ENCODE measurements at regions not wholly inside any gene's neighbourhood (a gene's known extent, or its start where the extent isn't known, plus 50 kb on each side); places are given as distances from the start of the nearest gene placed in this dataset.

DNA sequence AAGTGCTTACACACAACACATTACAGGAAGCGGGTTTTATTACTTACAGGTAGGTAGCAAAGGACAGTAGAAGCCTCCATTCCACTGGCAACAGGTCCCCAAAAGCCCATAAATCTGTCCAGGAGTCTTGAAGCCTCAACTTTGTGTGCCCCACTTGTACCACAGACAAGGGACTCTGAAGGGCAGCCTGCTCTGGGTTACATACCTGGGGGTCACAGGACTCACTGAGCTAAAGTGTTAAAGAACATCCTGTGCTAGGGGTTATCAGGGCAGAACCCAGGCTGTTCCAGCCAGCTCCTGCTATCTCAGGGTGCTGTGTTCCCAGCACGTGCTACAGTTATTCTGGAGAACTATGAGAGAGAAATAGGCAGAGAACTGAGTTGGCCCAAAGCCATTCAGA, 230.9 kb upstream of the SLC10A2 start:
- no peak for DNase-seq

DNA sequence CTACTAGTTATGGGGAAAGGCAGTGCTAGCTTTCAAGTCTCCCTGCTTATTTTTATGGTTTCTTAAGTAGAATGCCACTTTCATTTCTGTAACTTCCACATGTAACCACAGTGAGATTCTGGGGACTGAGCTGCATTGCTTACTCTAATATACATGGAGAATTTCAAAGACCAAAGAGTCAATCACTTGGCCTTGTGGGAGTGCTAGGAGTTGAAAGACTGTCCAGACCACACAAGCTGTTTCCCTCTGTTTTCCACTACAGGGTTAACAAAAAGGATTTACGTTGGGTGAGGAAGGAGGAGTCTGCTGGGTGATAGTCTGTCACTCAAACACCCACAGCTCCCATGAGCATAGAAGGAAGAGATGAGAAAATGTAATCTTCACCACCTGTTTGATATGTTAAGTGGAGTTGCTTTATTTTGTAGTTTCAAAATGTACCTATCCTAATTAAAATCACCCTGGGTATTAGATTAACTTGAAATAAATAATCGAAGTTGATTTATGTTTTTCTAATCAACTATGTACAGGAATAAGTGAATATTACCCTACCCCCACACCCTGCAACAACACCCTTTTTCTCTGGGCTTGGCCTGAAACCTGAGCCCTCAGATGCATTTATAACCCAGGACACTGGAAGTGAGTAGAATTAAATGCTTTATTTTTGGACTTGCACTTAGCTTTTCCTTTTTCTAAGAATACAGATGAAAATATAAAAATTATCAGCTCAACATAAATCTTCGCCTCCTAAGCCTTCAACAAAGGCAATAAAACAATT, 225.8 kb upstream of the SLC10A2 start:
- no peak for DNase-seq

DNA sequence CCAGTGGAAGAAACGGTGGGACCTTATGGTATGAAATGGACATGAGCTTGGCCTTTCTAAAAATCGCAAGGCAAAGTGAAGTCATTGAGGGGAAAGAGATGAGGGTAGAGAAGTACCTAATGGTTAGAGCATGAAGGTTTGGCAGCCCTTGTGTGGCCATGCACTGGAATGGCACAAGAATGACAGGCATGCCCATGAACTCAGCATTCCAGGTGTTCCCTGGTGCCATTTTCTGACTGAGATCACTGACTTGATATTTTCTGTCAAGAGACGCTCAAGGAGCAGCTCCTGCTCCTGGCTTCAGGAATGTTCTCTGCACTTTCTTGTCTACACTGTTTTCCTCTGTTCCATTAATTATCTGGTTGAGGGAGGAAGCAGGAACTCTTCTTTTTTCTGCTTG, 225.0 kb upstream of the SLC10A2 start:
- no peak for DNase-seq

DNA sequence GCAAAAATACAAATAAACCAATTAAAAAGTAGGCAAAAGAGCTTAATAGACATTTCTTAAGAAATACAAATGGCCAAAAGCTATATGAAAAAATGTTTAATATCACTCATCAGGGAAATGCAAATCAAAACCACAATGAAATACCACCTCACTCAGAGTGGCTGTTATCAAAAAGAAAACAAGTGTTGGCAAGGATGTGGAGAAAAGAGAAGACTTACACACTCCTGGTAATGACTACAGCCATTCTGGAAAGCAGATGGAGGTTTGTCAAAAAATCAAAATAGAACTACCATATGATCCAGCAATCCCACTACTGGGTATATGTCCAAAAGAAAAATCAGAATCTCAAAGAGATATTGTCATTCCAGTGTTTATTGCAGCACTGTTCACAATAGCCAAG, 223.5 kb upstream of the SLC10A2 start:
- DNase-seq: no peak

DNA sequence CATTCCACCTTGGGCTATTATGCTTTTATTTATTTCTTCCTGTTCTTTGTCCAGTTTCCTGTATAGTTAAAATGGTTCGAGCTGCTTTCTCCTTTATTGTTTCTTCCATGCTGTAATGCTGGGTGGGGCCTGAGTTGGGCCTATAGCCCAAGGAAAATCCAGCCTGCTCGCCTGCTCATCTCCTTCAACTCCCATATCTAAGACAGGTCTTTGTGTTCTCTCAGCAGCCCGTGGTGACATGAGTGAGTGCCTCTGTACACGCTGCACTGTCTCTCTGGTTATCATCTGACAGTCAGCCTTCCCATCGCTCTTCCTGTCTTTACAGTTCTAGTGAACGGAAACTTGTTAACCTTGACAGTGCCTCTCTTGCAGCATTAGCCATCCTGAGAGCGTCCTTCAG, 221.9 kb upstream of the SLC10A2 start:
- no peak for DNase-seq

DNA sequence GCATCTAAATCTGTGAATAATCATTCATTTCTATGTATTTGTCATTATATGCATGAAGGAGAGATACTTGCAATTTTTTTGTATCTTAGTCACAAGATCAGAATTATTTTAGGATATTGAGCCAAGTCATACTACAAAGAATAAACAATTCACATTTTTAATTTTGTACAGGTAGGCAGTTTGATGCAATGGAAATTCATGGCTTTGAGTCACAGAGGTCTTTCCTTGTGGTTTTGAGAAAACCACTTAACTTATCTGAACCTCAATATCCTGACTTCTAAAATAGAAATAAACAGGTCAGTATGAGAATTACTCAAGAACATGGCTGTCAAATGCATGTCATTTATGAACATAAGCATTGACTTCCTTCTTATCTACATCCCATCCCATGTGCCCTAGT, 221.4 kb upstream of the SLC10A2 start:
- DNase-seq: no peak

DNA sequence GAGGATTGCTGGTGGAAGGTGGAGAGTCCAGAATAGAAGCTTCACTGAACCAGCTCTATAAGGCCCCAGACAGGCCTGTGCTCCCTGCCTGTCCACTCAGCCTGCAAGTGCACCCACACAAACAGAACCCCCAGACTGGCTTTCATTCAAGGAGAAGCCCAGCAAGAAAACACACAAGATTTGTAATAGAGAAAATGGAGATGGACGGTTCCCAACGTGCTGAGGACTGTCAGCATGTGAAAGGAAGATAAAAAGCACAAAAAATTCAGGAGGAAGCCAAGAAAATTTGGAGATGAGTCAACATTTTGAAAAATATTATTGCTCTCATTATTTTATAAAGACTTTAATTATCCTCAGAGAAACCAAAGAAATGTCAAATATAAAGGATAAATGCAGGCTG, 218.2 kb upstream of the SLC10A2 start:
- no peak for DNase-seq

DNA sequence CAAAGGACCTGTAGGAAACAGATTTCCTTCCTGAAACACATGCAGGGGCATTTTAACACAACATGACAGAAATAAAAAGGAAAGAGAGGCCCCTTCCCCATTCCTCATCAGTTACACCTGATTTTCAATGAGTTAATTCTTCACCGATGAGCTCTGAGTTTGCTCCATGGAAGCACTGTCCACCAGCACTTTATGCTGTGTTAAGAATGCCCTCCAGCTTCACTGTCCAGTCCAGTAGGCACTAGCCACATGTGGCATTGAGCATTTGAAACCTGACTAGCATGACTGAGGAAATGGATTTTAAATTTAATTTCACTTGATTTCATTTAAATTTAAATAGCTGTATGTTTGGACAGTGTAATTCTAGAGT, 217.2 kb upstream of the SLC10A2 start:
- DNase-seq: no peak

DNA sequence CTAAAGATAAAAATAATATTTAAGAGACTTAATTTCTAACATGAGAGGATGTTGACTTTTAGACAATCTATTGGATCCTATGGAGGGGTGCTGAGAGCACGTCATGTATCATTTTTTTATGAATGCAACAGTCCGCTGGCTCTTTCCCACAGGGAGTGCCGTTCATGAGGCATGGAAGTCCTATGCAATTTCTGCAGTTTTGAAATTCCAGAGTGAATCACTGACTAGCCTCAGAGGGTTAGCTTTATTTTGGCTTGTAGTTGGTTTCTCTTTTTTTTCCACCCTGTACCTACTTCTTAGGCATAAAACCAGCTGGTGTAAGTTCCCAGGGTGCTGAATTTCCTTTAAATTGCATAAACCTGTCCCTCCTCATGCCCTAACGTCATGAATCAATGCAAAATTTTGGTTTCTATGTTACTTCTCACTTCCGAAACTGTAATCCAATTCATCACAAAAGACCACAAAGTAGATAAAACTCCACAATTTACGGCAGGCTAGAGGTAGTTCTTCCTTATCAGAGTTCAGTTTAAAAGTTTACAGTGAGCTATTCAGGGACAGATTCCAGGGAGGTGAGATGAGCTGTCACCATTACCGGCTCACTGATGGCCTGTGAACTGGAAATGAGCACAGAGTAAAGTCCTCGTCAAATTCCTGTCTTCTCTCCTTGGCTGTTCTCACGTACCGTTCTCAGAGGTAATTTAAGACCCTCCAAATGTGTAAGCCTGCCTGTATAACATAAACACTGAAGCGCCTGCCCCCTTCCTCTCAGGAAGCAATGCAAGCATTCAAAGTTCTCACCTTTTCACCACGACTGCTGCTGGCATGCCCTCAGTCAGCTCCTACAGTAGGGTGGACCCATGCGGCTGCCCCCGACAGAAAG, 216.6 kb upstream of the SLC10A2 start:
- no peak for DNase-seq

DNA sequence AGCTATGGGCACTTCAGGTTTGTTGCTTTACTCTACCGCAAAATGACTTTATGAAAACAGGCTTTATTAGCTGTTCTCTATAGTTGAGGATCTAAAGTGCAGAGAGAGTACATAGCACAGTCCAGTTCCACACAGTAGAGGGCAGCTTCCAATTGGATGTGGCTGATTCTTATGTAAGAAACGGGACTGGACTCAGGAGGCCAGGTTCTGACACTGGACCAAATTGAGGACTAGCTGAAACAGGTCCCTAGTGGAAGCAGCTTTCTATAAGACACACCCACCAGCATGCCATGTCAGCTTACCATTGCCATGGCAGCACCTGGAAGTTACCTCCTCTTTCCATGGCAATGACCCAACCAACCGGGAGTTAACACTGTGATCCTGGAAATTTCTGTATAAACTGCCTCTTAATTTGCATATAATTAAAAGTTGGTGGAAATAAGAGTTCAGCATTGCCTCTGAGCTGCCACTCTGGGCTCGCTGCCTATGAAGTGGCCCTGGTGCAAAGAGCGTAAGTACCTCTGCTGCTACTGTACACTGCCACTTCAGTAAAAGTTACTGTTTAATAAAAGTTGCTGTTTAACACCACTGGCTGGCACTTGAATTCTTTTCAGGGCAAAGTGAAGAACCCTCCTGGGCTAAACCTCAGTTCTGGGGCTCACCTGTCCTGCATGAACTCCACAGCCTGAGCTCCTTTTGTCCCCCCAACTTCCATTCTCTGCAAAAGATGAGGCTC, 211.9 kb upstream of the SLC10A2 start:
- DNase-seq: no peak

DNA sequence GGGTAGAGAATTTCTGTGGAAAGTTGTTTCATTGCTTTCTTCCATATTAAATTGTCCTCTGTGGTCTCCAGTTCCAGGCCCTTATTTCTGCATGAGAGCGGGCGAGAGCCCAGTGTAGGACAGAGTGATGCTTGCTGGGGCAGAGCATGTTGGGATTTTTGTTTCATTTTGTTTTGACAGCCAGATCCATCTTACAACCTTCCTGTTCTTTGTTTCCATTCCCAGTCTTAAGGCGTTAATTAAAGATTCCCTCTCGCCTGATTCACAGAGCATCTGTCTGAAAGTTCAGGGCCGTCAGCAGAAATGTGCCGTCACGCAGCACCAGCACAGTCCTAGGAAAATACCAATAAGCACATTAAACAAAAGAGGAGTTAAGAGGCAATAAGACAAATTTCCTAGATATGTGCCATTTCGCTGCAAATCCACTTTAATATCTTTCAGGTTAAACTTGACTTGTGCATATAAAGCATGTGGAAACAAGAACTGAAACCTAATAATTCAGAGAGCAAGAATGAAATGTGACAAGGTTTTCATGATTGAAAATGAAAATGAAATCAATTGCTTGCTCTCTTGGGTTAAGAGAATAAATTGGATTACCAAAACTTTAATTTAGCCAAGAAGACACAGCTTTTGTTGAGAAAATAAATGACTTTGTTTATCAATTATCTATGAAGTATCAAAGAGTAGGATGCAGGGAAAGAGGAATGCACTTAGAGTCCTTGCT, 210.7 kb upstream of the SLC10A2 start:
- DNase-seq: no peak

DNA sequence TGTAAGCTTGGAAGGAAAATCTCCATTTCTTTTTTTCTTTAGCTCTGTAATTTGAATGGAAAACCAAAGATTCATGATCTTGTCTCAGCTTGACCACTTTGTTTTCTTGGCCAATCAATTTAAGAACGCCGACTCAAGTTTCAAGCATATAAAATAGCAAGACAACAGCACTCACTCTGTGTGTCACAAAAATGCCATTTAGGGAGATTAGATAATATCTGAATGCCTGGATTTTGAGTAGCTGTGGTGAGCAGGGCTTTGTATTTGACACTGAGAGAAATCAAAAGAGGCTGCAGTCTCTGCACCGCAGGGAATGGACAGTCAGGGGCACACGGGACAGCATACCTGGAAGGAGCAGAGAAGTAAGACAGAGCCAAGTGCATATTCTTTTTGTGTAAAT, 209.5 kb upstream of the SLC10A2 start:
- DNase-seq: no peak

DNA sequence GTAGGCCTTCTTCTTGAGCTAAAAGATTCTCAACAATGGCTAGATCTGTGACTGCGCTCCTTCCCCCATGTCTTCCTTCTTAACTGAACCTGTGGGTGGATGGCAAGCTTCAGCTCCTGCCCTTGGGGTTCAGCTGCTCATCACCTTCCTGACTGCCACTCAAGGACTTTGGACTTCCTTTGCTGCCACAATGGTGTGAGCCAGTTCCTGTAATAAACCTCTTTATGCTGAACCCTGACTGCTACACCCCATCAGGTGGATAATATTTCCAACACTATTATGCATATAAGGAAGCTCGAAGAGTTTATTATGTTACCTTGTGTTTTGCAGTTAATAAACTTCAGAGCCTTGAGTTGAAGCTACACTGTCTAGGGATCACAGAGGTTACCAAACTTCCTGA, 208.9 kb upstream of the SLC10A2 start:
- no peak for DNase-seq

DNA sequence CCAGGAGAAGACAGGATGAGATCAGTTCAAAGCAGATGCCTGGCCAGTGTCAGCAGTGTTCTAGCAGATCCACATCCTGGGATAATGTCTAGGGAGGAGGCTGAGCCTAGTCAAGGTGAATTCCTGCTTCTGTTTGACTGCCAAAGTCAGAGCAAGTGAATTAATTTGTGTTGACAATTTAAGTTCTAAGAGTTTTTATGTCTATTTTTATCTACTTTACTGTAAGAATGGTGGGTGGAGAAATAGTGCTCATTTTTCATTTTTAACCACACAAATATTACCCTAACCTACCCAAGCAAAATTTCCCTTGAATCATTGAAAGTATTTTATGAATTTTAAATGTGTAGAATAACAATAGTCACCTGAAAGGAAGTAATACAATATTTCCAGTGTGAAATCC, 207.6 kb upstream of the SLC10A2 start:
- no peak for DNase-seq

DNA sequence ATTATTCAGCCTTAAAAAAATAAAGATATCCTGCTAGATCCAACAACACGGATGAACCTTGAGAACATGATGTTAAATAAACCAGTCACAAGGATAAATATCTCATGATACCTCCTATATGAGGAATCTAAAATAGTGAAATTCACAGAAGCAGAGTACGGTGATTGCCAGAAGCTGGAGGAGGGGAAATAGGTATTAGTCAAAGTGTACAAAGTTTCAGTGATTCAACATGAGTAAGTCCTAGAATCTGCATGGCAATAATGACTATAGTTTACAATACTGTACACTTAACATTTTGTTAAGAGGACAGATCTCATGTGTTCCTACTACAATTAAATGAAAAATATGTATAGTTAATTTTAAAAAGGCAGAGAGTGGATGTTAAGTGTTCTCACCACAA, 206.6 kb upstream of the SLC10A2 start:
- DNase-seq: no peak

DNA sequence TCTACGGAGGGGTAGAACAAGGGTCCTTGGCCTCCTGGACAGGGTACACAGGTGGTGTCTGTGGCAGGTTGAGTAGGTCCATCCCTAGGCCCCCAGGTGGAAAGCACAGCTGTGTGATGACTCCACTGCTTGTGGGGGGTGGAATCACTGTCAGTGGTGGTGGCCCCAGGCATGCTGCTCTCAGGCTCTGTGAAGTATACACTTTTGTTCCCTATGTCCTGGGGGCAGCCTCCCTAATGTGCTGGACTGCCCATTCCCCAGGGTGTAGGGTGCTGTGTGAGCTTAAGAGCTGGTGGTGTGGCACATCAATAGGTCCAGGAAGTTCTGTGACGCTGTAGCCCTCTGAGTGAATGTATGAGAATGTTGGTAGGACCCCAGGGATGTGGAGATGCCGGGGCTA, 197.2 kb upstream of the SLC10A2 start:
- no peak for DNase-seq

DNA sequence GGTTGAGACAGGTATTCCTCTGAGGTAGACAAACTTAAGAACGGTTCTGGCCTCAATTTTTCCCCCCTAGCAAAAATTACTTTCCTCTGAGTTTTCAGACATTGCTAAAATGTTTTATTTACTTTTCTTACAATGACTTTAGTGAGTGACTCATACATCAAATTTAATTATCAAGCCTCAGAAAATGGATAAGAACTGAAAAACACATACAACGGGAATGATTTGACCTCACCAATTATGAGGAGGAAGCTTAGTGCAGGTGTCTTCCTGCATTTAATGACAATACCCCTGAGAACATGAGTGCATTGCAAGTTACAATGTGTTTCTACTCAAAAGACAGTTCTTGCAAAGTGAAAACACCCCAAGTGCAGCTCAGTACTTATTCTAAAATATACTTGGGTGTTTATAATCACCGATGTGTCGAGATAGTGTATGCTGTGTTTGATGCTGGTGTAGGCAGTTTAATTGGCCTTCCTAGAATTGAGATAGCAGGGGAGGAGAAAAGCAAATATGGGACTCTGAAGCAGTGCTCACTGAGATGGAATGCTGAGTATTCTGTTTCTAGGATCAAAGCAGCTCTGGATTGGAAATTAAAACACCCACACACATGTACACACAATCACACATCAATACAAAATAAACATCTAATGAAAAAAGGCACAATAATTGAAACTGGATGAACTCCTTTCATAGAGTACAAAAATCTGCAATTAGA, 189.5 kb upstream of the SLC10A2 start:
- DNase-seq: no peak

DNA sequence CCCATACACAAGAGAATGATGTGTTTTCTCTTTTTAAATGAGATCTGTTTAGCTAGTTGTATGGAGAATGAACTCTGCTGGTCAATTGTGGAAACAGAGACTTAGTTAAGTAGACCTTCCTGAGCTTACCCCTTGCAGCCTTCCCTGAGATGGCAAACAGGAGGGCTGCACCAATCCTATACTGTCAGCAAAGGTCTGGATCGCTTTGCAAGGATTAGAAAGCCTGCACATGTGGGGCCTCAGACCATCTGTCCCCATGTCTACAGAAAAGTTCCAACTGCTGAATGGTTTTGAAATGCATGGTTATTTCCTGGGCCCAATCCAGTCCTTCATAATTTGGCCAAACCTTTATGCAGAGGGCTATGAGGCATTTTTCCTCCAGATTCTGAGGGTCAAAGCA, 183.9 kb upstream of the SLC10A2 start:
- DNase-seq: no peak

DNA sequence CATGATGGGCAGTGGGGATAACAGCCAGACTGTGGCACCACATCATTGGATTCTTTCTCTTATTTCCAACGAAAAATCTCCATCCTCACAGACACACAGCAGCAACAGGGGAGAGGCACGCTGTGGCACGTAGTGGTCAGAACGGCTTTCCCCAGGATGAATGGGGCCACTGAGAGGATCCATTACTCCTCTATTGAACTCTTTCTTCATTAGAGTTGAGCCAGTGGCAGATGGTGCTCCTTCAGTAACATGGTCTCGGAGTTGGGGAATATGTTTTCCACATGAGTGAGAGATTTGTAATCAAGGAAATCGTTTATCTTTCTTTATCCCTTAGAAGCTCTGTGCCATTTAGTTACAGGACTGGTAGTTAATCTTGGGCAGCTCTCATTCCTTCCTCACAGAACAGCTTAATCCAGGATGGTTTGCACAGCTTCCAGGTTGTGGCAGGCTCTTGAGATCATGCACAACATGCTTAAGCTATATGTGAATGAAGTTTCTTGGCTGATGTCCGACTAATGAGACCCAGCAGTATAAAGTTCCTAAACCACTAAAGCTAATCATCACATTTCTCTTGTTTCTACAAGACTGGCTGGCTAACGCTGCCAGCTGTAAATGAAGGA, 180.5 kb upstream of the SLC10A2 start:
- DNase-seq: no peak

DNA sequence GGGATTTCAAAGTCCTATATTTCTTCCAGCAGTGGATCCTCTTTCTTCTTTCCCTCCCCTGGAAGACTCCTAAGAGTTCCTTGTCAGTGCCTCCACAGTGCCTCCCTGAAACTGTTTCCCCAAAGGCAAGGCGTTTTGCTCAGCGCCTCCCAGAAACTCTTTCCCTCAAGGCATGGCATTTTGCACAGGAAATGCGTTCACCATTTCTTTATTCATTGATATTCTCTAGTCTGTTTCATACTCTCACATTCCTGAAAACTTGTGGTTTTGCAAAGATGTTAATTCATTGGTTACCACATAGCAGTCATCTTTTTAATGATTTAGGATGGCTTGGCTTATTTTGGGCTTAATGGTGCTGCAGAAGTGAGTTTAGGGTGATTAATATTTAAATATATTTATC, 177.3 kb upstream of the SLC10A2 start:
- DNase-seq: no peak

DNA sequence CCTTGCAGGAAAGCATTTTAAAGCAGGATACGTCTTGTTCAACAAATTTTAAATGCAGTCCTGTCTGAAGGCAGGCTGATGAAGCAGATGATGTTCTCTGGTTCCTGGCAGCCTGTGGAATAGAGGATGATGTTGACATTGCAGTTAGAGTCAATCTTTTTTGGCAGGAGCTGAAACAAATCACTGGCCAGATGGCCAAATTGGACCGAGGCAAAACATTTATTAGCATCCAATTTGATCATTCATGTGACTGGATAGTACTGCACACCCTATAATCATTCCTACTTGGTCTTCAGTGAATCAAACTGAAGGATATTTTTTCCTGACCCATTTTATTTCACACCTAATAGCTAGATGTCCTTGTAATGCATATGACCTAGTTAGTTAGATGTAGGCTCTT, 172.2 kb upstream of the SLC10A2 start:
- DNase-seq: no peak

DNA sequence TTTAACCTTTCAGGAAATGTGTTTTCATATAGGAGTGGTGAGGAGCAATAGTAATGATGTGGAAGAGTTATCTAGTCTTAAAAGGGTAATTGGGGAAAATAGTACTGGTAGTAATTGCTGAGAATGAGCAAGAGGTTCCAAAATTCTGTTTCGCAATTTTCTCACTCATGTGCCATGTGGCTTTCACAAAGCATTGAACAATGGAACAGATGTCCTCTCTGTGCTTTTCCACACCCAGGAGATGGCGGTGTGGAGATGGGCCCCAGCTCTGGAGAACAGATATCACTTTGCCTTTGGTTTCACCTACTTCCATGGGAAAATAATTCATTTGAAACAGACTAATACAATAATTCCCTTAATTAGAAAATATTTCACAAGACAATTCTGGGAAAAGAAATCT, 170.0 kb upstream of the SLC10A2 start:
- DNase-seq: no peak
